ENCODE measurements at regions not wholly inside any gene's neighbourhood (a gene's known extent, or its start where the extent isn't known, plus 50 kb on each side); places are given as distances from the start of the nearest gene placed in this dataset.

DNA sequence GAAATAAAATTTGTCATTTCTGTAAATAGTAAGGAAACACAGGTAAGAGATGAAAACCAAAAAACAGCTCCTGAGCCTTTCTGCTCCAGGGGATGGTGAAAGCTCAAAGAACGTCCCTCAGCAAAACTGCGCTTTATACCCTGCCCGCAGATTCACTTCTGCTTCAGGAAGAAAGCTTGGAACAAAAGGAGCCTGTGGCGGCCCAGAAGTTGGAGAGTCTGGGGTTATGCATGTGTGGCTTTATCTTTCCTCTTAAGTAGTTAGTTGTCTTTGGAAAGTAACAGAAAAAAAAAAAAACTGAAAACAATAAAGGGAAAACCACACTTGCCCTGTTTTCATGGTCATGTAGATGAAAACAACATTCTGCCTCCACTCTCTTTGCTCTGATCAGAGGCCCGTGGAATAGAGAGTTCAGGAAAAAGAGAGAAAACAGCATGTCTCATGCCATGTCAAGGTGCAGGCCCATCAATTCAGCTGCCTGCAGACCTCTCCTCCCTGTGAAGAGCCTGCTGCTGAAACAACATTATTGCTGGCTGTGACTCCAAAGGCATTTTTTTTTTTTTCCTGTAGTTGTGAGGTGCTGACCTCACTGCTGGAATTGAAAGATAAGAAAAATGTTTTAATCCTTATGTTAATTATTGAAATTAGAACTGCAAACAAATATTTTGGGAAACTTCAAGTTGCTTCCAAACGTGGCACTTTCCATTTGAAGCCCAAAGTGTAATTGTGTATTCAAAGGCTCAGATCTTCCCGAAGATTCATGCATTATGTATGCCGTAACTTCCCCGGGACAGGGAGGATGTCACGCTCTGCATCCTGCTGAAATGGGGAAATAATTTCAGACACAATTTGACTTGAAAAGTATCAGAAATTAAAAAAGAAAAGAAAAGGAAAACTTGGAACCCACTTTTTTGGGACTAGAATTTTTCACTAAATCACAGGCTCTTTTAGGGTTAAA is 108.4 kb upstream of the ZNF385D start:
- H3K27ac ChIP-seq: no peak overlapping the region
- H3K4me3 ChIP-seq: no peak overlapping the region
- H3K9me3 ChIP-seq: no peaks in the 10 kb centered on the region
- H3K4me1 ChIP-seq: no peaks in the 10 kb centered on the region
- no peaks in the 10 kb centered on the region for H3K27me3 ChIP-seq
- no peak for DNase-seq (ENCODE audit: low spot score)
- H3K36me3 ChIP-seq: no peaks in the 10 kb centered on the region
- no peak for TF ChIP-seq CTCF (IDR thresholded peaks at IDR 0.05)

- DNase-seq (ENCODE audit: low spot score): no peak
- H3K27me3 ChIP-seq: no peaks in the 10 kb centered on the region
- no peak for TF ChIP-seq CTCF (IDR thresholded peaks at IDR 0.05)
- H3K4me3 ChIP-seq: no peak overlapping the region
- no peak overlapping the region for H3K27ac ChIP-seq
- no peaks in the 10 kb centered on the region for H3K9me3 ChIP-seq
- no peaks in the 10 kb centered on the region for H3K36me3 ChIP-seq
- no peaks in the 10 kb centered on the region for H3K4me1 ChIP-seq
Measured at GRCh38 chr3:21860082-21860475, 109.1 kb upstream of the ZNF385D start.

DNA sequence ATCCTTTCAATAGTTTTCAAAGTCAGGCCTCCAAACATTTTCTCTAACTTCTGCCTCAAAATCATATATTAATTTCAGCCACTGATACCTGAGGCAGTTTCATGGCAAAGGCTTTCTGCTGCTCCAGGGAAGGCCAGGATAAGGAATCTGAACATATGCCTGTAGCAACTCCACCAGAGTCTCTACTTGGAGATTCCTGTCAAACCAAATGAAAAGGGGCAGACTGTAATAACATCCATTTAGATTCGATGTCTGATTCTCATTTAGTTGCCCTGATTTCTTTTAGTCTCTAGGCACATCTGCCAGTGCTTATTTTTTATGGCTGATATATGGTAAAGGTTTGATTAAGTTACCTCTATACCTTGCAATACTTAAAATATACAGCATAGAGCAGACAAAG is 109.6 kb upstream of the ZNF385D start:
- no peaks in the 10 kb centered on the region for H3K4me1 ChIP-seq
- H3K27ac ChIP-seq: no peak overlapping the region
- TF ChIP-seq CTCF (IDR thresholded peaks at IDR 0.05): no peak
- H3K4me3 ChIP-seq: no peak overlapping the region
- no peaks in the 10 kb centered on the region for H3K36me3 ChIP-seq
- DNase-seq (ENCODE audit: low spot score): no peak
- no peaks in the 10 kb centered on the region for H3K9me3 ChIP-seq
- H3K27me3 ChIP-seq: no peaks in the 10 kb centered on the region

- no peak for DNase-seq (ENCODE audit: low spot score)
- Histone ChIP-seq H3K4me1 (no peaks in the 10 kb centered on the region), H3K9me3 (peaks cover 0 to 11% of the 10 kb centered on the region in 2 donors), H3K4me3 (no peak overlapping the region), H3K36me3 (no peaks in the 10 kb centered on the region), H3K27me3 (no peaks in the 10 kb centered on the region), H3K27ac (no peak overlapping the region)
- no peak for TF ChIP-seq CTCF (IDR thresholded peaks at IDR 0.05)
Measured at GRCh38 chr3:21876782-21877181, 125.8 kb upstream of the ZNF385D start.

DNA sequence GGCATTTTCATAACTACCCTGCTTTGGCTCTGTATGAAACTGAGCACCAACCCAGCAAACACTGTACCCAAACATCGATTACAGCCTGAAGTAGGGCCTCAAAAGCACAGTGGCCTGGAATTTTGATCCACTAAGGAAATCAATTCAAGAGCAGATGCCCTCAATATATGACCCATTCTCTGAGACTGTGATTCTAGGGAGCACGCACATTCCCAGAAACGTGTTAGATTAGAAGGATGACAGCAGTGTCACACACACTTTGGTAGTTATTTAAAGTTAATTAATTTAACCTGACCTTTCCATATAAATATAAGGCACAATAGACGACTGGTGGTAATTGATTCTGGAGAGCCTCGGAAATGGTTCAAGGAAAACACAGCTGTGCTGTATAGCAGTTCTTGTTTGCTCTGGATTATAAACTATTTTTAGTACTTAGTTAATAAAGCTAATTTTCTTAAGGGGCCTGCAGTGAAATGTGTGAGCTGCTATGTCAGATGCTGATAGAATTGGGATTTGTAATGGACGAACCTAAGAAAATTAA is 126.3 kb upstream of the ZNF385D start:
- no peaks in the 10 kb centered on the region for H3K4me1 ChIP-seq
- no peak for DNase-seq (ENCODE audit: low spot score)
- no peaks in the 10 kb centered on the region for H3K36me3 ChIP-seq
- H3K9me3 ChIP-seq: peaks cover 0 to 11% of the 10 kb centered on the region in 2 donors
- no peaks in the 10 kb centered on the region for H3K27me3 ChIP-seq
- H3K27ac ChIP-seq: no peak overlapping the region
- no peak overlapping the region for H3K4me3 ChIP-seq
- TF ChIP-seq CTCF (IDR thresholded peaks at IDR 0.05): no peak
